H1 (cell line): ENCODE measurements at regions not wholly inside any gene's neighbourhood (a gene's known extent, or its start where the extent isn't known, plus 50 kb on each side); places are given as distances from the start of the nearest gene placed in this dataset.

Experiments
- CTCF ChIA-PET: fragments of 300-600 bp; sonication (Branson Sonifier 250); formaldehyde crosslinking; loops from one replicate; lab custom pipeline; 2021; ENCODE audit not compliant: partially characterized antibody; lab: Charles Lee
- POLR2A ChIA-PET: fragments of 300-600 bp; sonication (Branson Sonifier 250); formaldehyde crosslinking; loops from one replicate; lab custom pipeline; 2021; ENCODE audit warnings: inconsistent platforms; ENCODE audit not compliant: partially characterized antibody; lab: Charles Lee
- DNase-seq, 2 experiments: peaks; one replicate each; pipeline versions ENCODE4 v3.0.0 to v3.0.0-alpha.2; 2010 to 2022; ENCODE audit warnings: low spot score in 2 of 2, low read depth in 1 of 2, mixed read lengths in 1 of 2
- FAIRE-seq: peaks from 2 replicates; lab custom pipeline; 2011; peaks lifted over from hg19 to GRCh38; lab: Jason Lieb, UNC
- H2AFZ ChIP-seq: 2 replicates; pipeline ENCODE4 v1.8.1; 2012; ENCODE audit warnings: low read length, inconsistent platforms
- H2AK5ac ChIP-seq: 2 replicates; pipeline ENCODE4 v1.6.1; 2013; ENCODE audit warnings: low read depth, low read length
- H2BK120ac ChIP-seq: replicated peaks from 2 replicates; pipeline ENCODE3; 2013; ENCODE audit warnings: low read depth, low read length, inconsistent platforms
- H2BK12ac ChIP-seq: 2 replicates; pipeline ENCODE4 v1.6.1; 2013; ENCODE audit warnings: low read depth, low read length
- H2BK15ac ChIP-seq: 2 replicates; pipeline ENCODE4 v1.6.1; 2013; ENCODE audit warnings: low read length
- H2BK20ac ChIP-seq: 2 replicates; pipeline ENCODE4 v1.6.1; 2013; ENCODE audit warnings: low read length
- H2BK5ac ChIP-seq: 2 replicates; pipeline ENCODE4 v1.6.1; 2013; ENCODE audit warnings: low read depth, low read length
- H3K14ac ChIP-seq: 2 replicates; pipeline ENCODE4 v1.6.1; 2013; ENCODE audit warnings: inconsistent platforms; ENCODE audit not compliant: insufficient read length
- H3K18ac ChIP-seq: 2 replicates; pipeline ENCODE4 v1.6.1; 2013; ENCODE audit warnings: low read length; ENCODE audit errors: extremely low read depth
- H3K23ac ChIP-seq: 2 replicates; pipeline ENCODE4 v1.6.1; 2013; ENCODE audit warnings: inconsistent platforms; ENCODE audit not compliant: insufficient read length
- H3K23me2 ChIP-seq: 2 replicates; pipeline ENCODE4 v1.6.1; 2013; ENCODE audit warnings: low read depth, low read length
- H3K27ac ChIP-seq: 2 replicates; pipeline ENCODE4 v1.6.1; 2011; ENCODE audit warnings: low read depth, low read length, inconsistent platforms
- H3K27me3 ChIP-seq, 4 experiments: replicated peaks in 1 of 4; 1 replicate in 1 of 4; 2 replicates in 3 of 4; pipeline versions ENCODE4 v1.6.1 to v1.8.1; 2011 to 2013; ENCODE audit warnings: low read length in 3 of 4, mild to moderate bottlenecking in 3 of 4, inconsistent platforms in 2 of 4, mixed read lengths in 2 of 4, moderate library complexity in 1 of 4; ENCODE audit not compliant: control insufficient read depth in 3 of 4, insufficient read depth in 3 of 4; ENCODE audit errors: extremely low read depth in 1 of 4
- H3K36me3 ChIP-seq, 4 experiments: 2 replicates each; pipeline versions ENCODE4 v1.6.1 to v1.8.1; 2011 to 2013; ENCODE audit warnings: mild to moderate bottlenecking in 4 of 4, low read length in 3 of 4, moderate library complexity in 2 of 4, control low read depth in 1 of 4, inconsistent platforms in 1 of 4; ENCODE audit not compliant: insufficient read depth in 4 of 4, control insufficient read depth in 2 of 4
- H3K4ac ChIP-seq: replicated peaks from 2 replicates; pipeline ENCODE3; 2013; ENCODE audit warnings: low read length, low read depth, mixed read lengths, inconsistent platforms; ENCODE audit not compliant: insufficient read length
- H3K4me1 ChIP-seq, 4 experiments: replicated peaks in 1 of 4; 1 replicate in 1 of 4; 2 replicates in 3 of 4; pipeline versions ENCODE4 v1.6.1 to v1.8.1; 2011 to 2013; ENCODE audit warnings: low read length in 3 of 4, inconsistent platforms in 2 of 4, mixed read lengths in 1 of 4; ENCODE audit not compliant: insufficient read depth in 4 of 4, control insufficient read depth in 3 of 4
- H3K4me2 ChIP-seq, 2 experiments: 2 replicates each; pipeline versions ENCODE4 v1.6.1 to v1.8.1; 2011 to 2013; ENCODE audit warnings: low read depth in 2 of 2, low read length in 2 of 2, control low read depth in 1 of 2, inconsistent platforms in 1 of 2, mild to moderate bottlenecking in 1 of 2; ENCODE audit not compliant: insufficient read depth in 1 of 2
- H3K4me3 ChIP-seq, 4 experiments: fragments of 200-600, 300-600 bp in 1 of 4; sonication (generic), shearing (Covaris generic), sonication (Bioruptor Twin) in 1 of 4; 2 replicates each; pipeline versions ENCODE4 v1.5.1 to v1.8.1; 2011 to 2016; ENCODE audit warnings: low read length in 4 of 4, low read depth in 3 of 4, control low read depth in 2 of 4, inconsistent platforms in 2 of 4, mild to moderate bottlenecking in 2 of 4, mixed read lengths in 1 of 4, moderate library complexity in 1 of 4; ENCODE audit not compliant: insufficient read depth in 2 of 4; ENCODE audit errors: extremely low read depth in 1 of 4
- H3K56ac ChIP-seq: replicated peaks from 2 replicates; pipeline ENCODE3; 2013; ENCODE audit warnings: low read depth, mild to moderate bottlenecking, mixed read lengths, low read length, inconsistent platforms; ENCODE audit not compliant: insufficient read length
- H3K79me1 ChIP-seq: 2 replicates; pipeline ENCODE4 v1.6.1; 2013; ENCODE audit warnings: low read depth, low read length, control low read depth
- H3K79me2 ChIP-seq, 2 experiments: 2 replicates each; pipeline versions ENCODE4 v1.6.1 to v1.8.1; 2012 to 2013; ENCODE audit warnings: low read length in 2 of 2, mild to moderate bottlenecking in 2 of 2, inconsistent platforms in 1 of 2; ENCODE audit not compliant: insufficient read depth in 2 of 2, control insufficient read depth in 1 of 2
- H3K9ac ChIP-seq, 4 experiments: replicated peaks in 1 of 4; 1 replicate in 1 of 4; 2 replicates in 3 of 4; pipeline versions ENCODE4 v1.6.1 to v1.8.1; 2011 to 2013; ENCODE audit warnings: low read depth in 3 of 4, low read length in 3 of 4, control low read depth in 2 of 4, mild to moderate bottlenecking in 2 of 4, moderate library complexity in 2 of 4, inconsistent platforms in 1 of 4; ENCODE audit errors: extremely low read depth in 1 of 4
- H3K9me3 ChIP-seq, 2 experiments: 2 replicates each; pipeline versions ENCODE4 v1.6.1 to v1.8.1; 2012 to 2013; ENCODE audit warnings: mild to moderate bottlenecking in 2 of 2, moderate library complexity in 2 of 2, control low read depth in 1 of 2, inconsistent platforms in 1 of 2, low read depth in 1 of 2, low read length in 1 of 2, mixed read lengths in 1 of 2; ENCODE audit not compliant: insufficient read depth in 2 of 2
- H4K20me1 ChIP-seq, 2 experiments: replicated peaks in 1 of 2; 2 replicates each; pipeline versions ENCODE3 to v1.8.1; 2011 to 2013; ENCODE audit warnings: inconsistent platforms in 2 of 2, low read length in 2 of 2, mild to moderate bottlenecking in 1 of 2; ENCODE audit not compliant: insufficient read depth in 2 of 2, control insufficient read depth in 1 of 2
- H4K5ac ChIP-seq: 2 replicates; pipeline ENCODE4 v1.6.1; 2013; ENCODE audit warnings: low read length, low read depth, mixed read lengths, inconsistent platforms; ENCODE audit not compliant: insufficient read length
- H4K8ac ChIP-seq: 2 replicates; pipeline ENCODE4 v1.8.0; 2013; ENCODE audit warnings: mild to moderate bottlenecking, moderate library complexity, low read length, inconsistent platforms; ENCODE audit not compliant: insufficient read depth; ENCODE audit errors: extremely low read depth
- H4K91ac ChIP-seq: replicated peaks from 2 replicates; pipeline ENCODE3; 2013; ENCODE audit warnings: low read length, mixed read lengths, inconsistent platforms; ENCODE audit not compliant: insufficient read length
- EGR1 ChIP-seq: IDR thresholded peaks from 2 replicates; pipeline ENCODE4 v1.6.1; 2011; ENCODE audit warnings: low read depth, low read length, borderline replicate concordance
- GABPA ChIP-seq: IDR thresholded peaks from 2 replicates; pipeline ENCODE4 v1.6.1; 2011; ENCODE audit warnings: mild to moderate bottlenecking, low read length, moderate library complexity, borderline replicate concordance; ENCODE audit not compliant: insufficient read depth
- KDM4A ChIP-seq: IDR thresholded peaks from one replicate; pipeline ENCODE4 v1.7.1; 2012; ENCODE audit warnings: low read depth, mild to moderate bottlenecking, moderate library complexity, low read length, inconsistent platforms; ENCODE audit not compliant: severe bottlenecking
- KDM5A ChIP-seq: fragments of 200-600 bp; IDR thresholded peaks from 2 replicates; pipeline ENCODE4 v1.7.1; 2012; ENCODE audit warnings: mild to moderate bottlenecking, low read length, inconsistent platforms, mixed read lengths
- NRF1 ChIP-seq: IDR thresholded peaks from 2 replicates; pipeline ENCODE4 v1.6.1; 2011; ENCODE audit warnings: mild to moderate bottlenecking, low read depth, low read length, improper control_type of control experiment
- PHF8 ChIP-seq: fragments of 200-600 bp; sonication (generic); conservative IDR thresholded peaks from 2 replicates; pipeline ENCODE4 v1.7.1; 2012; ENCODE audit warnings: low read depth, mild to moderate bottlenecking, inconsistent platforms, low read length, moderate library complexity
- RFX5 ChIP-seq: IDR thresholded peaks from 2 replicates; pipeline ENCODE4 v1.6.1; 2011; ENCODE audit warnings: low read depth, low read length, improper control_type of control experiment, borderline replicate concordance
- TBP ChIP-seq: IDR thresholded peaks from 2 replicates; pipeline ENCODE4 v1.6.1; 2011; ENCODE audit warnings: low read depth, low read length, improper control_type of control experiment
- WGBS, 2 experiments: shearing (Covaris generic) in 1 of 2; methylation state at CpG; one replicate each; pipeline versions ENCODE4 v1.1.6 to v1.1.7; 2013 to 2015; ENCODE audit warnings: low lambda C conversion rate in 2 of 2, mixed read lengths in 2 of 2, inconsistent platforms in 1 of 2, low coverage in 1 of 2, missing lambda C conversion rate in 1 of 2; ENCODE audit not compliant: insufficient replicate concordance in 2 of 2, insufficient coverage in 1 of 2, insufficient read length in 1 of 2; ENCODE audit errors: extremely low coverage in 1 of 2, missing lambda C conversion rate in 1 of 2; 5-methylcytosine and 5-hydroxymethylcytosine counted together

DNA sequence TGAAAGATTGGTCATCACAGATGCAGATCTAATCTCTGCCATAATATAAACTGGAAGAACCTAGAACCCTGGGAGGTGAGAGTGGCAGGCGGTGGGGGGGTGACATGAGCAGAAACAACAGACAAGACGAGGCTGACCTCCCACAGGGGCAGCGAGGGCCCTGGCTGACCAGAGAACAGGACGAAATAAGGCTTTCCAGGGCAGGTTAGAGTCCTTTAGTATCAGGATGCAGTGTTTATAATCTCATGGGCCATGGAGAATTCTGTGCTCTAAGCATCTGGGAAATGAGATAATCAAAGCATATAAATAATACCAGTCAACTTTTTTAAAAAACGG is 102.7 kb upstream of the BCL2L14 start:
- H2BK15ac ChIP-seq: no peak overlapping the region
- H3K23ac ChIP-seq: no peak overlapping the region
- H4K8ac ChIP-seq: no peak overlapping the region; the same call in 1 of the 2 replicates
- H2BK5ac ChIP-seq: no peak overlapping the region
- no peak overlapping the region for H2BK120ac ChIP-seq
- no peaks in the 10 kb centered on the region for H3K36me3 ChIP-seq
- ChIA-PET POLR2A (no interaction called here), CTCF (interaction anchor here (1.1 to 1.2 kb wide), 2 partner anchors 10 to 14 kb away, joined by 3 to 4 read pairs; no protein-coding TSS in a partner anchor)
- H2AK5ac ChIP-seq: no peak overlapping the region
- no peak overlapping the region for H2AFZ ChIP-seq
- H2BK20ac ChIP-seq: no peak overlapping the region
- H3K4me3 ChIP-seq: no peak overlapping the region
- H3K14ac ChIP-seq: no peak overlapping the region
- no peak overlapping the region for H4K5ac ChIP-seq
- no peak overlapping the region for H3K4ac ChIP-seq
- no peaks in the 10 kb centered on the region for H3K27me3 ChIP-seq
- DNase-seq (no peak), FAIRE-seq (no peak)
- no peaks in the 10 kb centered on the region; the same call in 1 of the 2 replicates for H3K23me2 ChIP-seq
- H3K9me3 ChIP-seq: no peaks in the 10 kb centered on the region
- no peak overlapping the region for H3K9ac ChIP-seq
- H3K79me2 ChIP-seq: no peaks in the 10 kb centered on the region
- H4K91ac ChIP-seq: no peak overlapping the region
- no peaks in the 10 kb centered on the region for H4K20me1 ChIP-seq
- no peak overlapping the region for H3K56ac ChIP-seq
- WGBS, 2 experiments: 66% methylated on average over 5 of the region's 5 CpGs; no CpG with 5 or more reads in 1 of the 2 experiments
- TF ChIP-seq KDM4A (no peak), PHF8 (no peak), EGR1 (no peak), RFX5 (no peak), TBP (no peak), KDM5A (no peak), GABPA (no peak), NRF1 (no peak)
- no peaks in the 10 kb centered on the region for H3K79me1 ChIP-seq
- H3K27ac ChIP-seq: no peak overlapping the region
- no peak overlapping the region for H2BK12ac ChIP-seq
- peaks cover 0 to 12% (median 4%) of the 10 kb centered on the region in 4 experiments; a peak in 6 of 7 replicates for H3K4me1 ChIP-seq
- H3K18ac ChIP-seq: no peak overlapping the region
- H3K4me2 ChIP-seq: no peak overlapping the region
